ENCODE measurements at regions not wholly inside any gene's neighbourhood (a gene's known extent, or its start where the extent isn't known, plus 50 kb on each side); places are given as distances from the start of the nearest gene placed in this dataset.

DNA sequence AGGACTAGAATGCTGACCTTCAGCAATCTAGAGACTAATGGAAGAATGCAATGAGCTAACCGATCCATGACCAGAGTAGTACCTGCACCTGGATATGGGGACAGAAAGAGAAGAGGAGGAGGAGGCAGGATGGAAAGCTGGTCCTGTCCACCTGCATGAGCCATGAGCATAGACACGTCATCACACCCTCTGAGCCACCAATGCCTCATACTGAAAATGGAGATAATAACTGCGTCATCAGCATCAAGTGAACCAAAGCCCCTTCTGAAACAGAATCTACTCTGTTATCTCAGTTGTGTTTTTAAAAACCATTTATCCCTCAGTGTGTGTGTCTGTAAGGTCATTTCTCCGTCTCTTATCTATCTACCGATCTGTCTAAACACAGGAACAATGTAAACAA lies 327.0 kb downstream of the BCL11B start:
- Mint-ChIP-seq H3K27ac (ENCODE audit: unreplicated experiment) (no peak overlapping the region), H3K4me3 (ENCODE audit: unreplicated experiment) (no peak overlapping the region), H3K4me1 (ENCODE audit: low read depth, unreplicated experiment) (peaks cover 2% of the 10 kb centered on the region), H3K27me3 (ENCODE audit: unreplicated experiment) (no peaks in the 10 kb centered on the region), H3K9me3 (ENCODE audit: unreplicated experiment) (no peaks in the 10 kb centered on the region), H3K36me3 (ENCODE audit: unreplicated experiment) (no peaks in the 10 kb centered on the region)
- DNase-seq = no peak
- TF ChIP-seq, protein P1, sequence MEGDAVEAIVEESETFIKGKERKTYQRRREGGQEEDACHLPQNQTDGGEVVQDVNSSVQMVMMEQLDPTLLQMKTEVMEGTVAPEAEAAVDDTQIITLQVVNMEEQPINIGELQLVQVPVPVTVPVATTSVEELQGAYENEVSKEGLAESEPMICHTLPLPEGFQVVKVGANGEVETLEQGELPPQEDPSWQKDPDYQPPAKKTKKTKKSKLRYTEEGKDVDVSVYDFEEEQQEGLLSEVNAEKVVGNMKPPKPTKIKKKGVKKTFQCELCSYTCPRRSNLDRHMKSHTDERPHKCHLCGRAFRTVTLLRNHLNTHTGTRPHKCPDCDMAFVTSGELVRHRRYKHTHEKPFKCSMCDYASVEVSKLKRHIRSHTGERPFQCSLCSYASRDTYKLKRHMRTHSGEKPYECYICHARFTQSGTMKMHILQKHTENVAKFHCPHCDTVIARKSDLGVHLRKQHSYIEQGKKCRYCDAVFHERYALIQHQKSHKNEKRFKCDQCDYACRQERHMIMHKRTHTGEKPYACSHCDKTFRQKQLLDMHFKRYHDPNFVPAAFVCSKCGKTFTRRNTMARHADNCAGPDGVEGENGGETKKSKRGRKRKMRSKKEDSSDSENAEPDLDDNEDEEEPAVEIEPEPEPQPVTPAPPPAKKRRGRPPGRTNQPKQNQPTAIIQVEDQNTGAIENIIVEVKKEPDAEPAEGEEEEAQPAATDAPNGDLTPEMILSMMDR (IDR thresholded peaks at IDR 0.05; ENCODE audit: partially characterized antibody, unreplicated experiment) = no peak

DNA sequence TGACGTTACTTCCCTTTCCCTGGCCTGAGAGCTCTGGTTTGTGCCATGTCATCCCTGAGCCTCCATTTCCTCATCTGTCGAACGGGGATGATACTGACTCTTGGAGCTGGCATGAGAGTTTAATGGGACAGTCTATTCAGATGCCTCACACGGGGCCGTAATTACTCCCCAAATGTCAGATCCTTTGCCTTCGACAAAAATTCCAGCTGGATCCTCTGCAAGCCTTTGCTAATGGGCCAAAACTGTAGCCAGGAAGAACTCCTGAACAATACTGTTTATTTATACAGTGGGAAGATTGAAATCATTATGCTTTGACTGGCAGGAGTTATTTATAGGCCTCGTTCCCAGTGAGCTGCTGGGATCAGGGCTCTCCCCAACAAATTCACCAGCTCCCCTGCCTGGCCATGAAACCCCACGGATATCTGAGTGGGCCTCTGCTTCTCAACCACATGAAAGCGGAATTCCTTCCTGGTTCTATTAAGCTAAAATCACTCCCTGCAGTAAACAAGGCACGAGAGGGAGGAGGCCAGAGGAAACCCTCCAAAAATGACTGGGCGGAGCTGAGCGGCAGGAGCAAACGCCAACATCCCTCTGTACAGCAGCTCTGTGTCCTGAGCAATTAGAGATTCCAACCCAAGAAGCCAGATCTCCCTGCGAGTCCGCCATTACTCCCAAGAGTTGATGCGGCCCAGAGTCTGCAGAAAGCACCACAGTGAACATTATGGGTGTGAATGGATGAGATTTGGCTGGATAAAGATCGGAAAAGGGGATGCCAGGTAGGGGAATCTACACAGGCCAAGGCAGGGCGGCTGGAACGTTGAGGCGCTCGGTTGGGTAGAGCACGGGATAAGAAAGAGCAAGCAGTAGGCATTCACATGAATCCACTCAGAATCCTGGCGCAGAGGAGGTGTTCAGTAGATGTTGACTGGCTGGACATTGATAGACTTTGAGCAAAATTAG lies 326.1 kb downstream of the BCL11B start:
- H3K4me3 Mint-ChIP-seq (ENCODE audit: unreplicated experiment) = no peak overlapping the region
- H3K27ac Mint-ChIP-seq (ENCODE audit: unreplicated experiment) = no peak overlapping the region
- peaks cover 2% of the 10 kb centered on the region for H3K4me1 Mint-ChIP-seq (ENCODE audit: low read depth, unreplicated experiment)
- TF ChIP-seq, protein P1 (IDR thresholded peaks at IDR 0.05; ENCODE audit: partially characterized antibody, unreplicated experiment) = no peak
- no peaks in the 10 kb centered on the region for H3K36me3 Mint-ChIP-seq (ENCODE audit: unreplicated experiment)
- no peaks in the 10 kb centered on the region for H3K9me3 Mint-ChIP-seq (ENCODE audit: unreplicated experiment)
- no peaks in the 10 kb centered on the region for H3K27me3 Mint-ChIP-seq (ENCODE audit: unreplicated experiment)
- no peak for DNase-seq

DNA sequence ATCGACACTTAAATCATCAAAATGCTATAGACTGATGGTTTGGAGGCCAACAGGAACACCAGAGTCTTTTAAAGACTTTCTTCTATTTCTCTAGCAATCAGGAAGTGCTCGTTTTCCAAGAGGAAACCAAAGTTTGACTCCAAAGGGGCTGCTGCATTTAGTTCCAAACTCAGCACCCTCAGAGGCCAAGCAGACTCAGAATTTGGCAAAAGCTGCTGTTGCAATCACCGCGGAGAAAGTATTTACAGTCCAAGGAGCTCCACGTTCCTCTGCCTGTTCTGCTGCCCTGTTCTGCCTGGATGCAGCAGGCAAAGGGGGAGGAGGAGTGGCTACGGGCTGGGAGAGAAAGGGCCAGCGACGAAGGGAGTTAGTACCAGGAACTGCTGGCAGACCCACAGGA lies 325.1 kb downstream of the BCL11B start:
- no peak overlapping the region for H3K27ac Mint-ChIP-seq (ENCODE audit: unreplicated experiment)
- TF ChIP-seq, protein P1 (IDR thresholded peaks at IDR 0.05; ENCODE audit: partially characterized antibody, unreplicated experiment) = no peak
- no peak overlapping the region for H3K4me3 Mint-ChIP-seq (ENCODE audit: unreplicated experiment)
- DNase-seq = no peak
- peaks cover 2% of the 10 kb centered on the region for H3K4me1 Mint-ChIP-seq (ENCODE audit: low read depth, unreplicated experiment)
- H3K27me3 Mint-ChIP-seq (ENCODE audit: unreplicated experiment) = no peaks in the 10 kb centered on the region
- H3K9me3 Mint-ChIP-seq (ENCODE audit: unreplicated experiment) = no peaks in the 10 kb centered on the region
- H3K36me3 Mint-ChIP-seq (ENCODE audit: unreplicated experiment) = no peaks in the 10 kb centered on the region

DNA sequence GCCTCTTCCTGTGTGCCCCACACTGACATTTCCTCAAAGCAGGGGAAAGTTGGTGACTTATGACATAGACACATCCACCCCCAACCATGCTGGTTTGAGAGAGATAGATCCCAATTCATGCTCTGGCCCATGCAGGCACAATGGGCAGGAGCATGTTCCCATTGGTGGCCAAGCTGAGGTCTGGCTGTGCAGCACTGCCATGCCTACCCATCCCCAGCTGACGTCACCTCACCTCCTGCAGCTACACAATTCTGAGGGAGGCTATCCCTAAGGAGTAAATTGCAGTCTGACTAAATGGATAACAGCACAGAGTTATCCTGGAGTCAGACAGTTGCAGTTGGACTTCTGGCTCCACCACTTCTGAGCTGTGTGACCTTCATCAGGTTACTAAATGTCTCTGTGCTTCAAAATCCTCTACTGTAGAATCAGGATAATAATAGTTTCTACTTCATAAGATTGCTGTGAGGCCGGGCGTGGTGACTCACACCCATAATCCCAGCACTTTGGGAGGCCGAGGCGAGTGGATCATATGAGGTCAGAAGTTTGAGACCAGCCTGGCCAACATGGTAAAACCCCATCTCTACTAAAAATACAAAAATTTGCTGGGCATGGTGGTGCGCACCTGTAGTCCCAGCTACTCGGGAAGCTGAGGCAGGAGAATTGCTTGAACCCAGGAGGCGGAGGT lies 323.9 kb downstream of the BCL11B start:
- Mint-ChIP-seq H3K4me1 (ENCODE audit: low read depth, unreplicated experiment) (peaks cover 2% of the 10 kb centered on the region), H3K27me3 (ENCODE audit: unreplicated experiment) (no peaks in the 10 kb centered on the region), H3K9me3 (ENCODE audit: unreplicated experiment) (no peaks in the 10 kb centered on the region), H3K36me3 (ENCODE audit: unreplicated experiment) (no peaks in the 10 kb centered on the region), H3K27ac (ENCODE audit: unreplicated experiment) (no peak overlapping the region), H3K4me3 (ENCODE audit: unreplicated experiment) (no peak overlapping the region)
- TF ChIP-seq, protein P1 (IDR thresholded peaks at IDR 0.05; ENCODE audit: partially characterized antibody, unreplicated experiment) = no peak
- DNase-seq = no peak

DNA sequence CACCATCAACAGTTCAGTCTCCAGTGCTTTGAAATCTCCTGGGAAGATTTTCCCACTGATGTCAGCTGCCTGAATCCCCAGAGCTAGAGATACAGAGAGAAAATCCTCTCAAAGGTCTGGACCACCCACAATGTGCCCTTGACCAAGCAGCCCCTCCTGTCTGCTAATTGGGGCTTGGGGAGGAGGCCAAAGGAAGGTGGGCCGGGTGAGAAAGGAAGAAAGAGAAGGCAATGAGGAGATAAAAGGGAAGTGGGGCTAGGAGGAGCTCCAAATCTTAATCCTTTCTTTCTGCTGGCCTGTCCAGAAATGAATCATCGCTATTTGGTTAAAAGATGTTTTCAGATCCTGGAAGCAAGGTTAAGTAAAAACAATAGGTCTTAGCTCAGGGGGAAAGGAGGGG lies 322.9 kb downstream of the BCL11B start:
- Mint-ChIP-seq H3K9me3 (ENCODE audit: unreplicated experiment) (no peaks in the 10 kb centered on the region), H3K36me3 (ENCODE audit: unreplicated experiment) (no peaks in the 10 kb centered on the region), H3K4me3 (ENCODE audit: unreplicated experiment) (no peak overlapping the region), H3K27ac (ENCODE audit: unreplicated experiment) (no peak overlapping the region), H3K4me1 (ENCODE audit: low read depth, unreplicated experiment) (peaks cover 2% of the 10 kb centered on the region), H3K27me3 (ENCODE audit: unreplicated experiment) (no peaks in the 10 kb centered on the region)
- DNase-seq = no peak
- TF ChIP-seq, protein P1 (IDR thresholded peaks at IDR 0.05; ENCODE audit: partially characterized antibody, unreplicated experiment) = no peak
